K562 (cell line): ENCODE measurements at regions not wholly inside any gene's neighbourhood (a gene's known extent, or its start where the extent isn't known, plus 50 kb on each side); places are given as distances from the start of the nearest gene placed in this dataset.

Experiments
- ATAC-seq: fragments of 200-7000 bp; cut with Tn5 transposase; 3 replicates; pipeline ENCODE4 v1.9.1; 2020; ENCODE audit warnings: moderate library complexity
- BruUV-seq: library from RNA; stranded (reverse); fragments of 400-500 nt; replicated peaks from 2 replicates; lab custom pipeline; 2021; lab: Mats Ljungman, UMichigan
- CTCF ChIA-PET: fragments of 300-600 bp; formaldehyde crosslinking; extraction: SDS; loops from one replicate; lab custom pipeline; 2021; ENCODE audit warnings: low intra/inter-chr PET ratio; lab: Yijun Ruan, JAX
- POLR2A ChIA-PET: fragments of 300-600, 350-650 bp; sonication (Branson Sonifier 250); formaldehyde crosslinking; extraction: SDS; loops from one replicate; lab custom pipeline; 2021; ENCODE audit warnings: antibody characterized with exemption, inconsistent platforms; lab: Yijun Ruan, JAX
- DNase-seq, 4 experiments: peaks; one replicate each; pipeline versions ENCODE4 v3.0.0 to v3.0.0-alpha.2; 2011 to 2018; ENCODE audit warnings: low spot score in 3 of 4, mixed read lengths in 3 of 4; ENCODE audit errors: extremely low read depth in 1 of 4
- FAIRE-seq: peaks from 2 replicates; lab custom pipeline; 2011; peaks lifted over from hg19 to GRCh38; lab: Jason Lieb, UNC
- H2AFZ ChIP-seq: 2 replicates; pipeline ENCODE4 v1.6.0; 2011; ENCODE audit warnings: low read depth, low read length, control low read depth, inconsistent platforms
- H3K27ac ChIP-seq: fragments of 200-600 bp; 3 replicates; pipeline ENCODE4 v1.8.0; 2011; ENCODE audit warnings: low read depth, mild to moderate bottlenecking, control low read depth, inconsistent platforms, low read length, moderate library complexity, mixed read lengths; ENCODE audit errors: extremely low read depth
- H3K27me3 ChIP-seq, 2 experiments: fragments of 300-600 bp in 1 of 2; 2 replicates in 1 of 2; 3 replicates in 1 of 2; pipeline versions ENCODE4 v1.6.0 to v1.8.0; 2011; ENCODE audit warnings: inconsistent platforms in 2 of 2, low read length in 2 of 2, mild to moderate bottlenecking in 1 of 2, mixed read lengths in 1 of 2, moderate library complexity in 1 of 2; ENCODE audit not compliant: control insufficient read depth in 2 of 2, insufficient read depth in 2 of 2
- H3K36me3 ChIP-seq: fragments of 300-600 bp; 3 replicates; pipeline ENCODE4 v1.8.0; 2011; ENCODE audit warnings: mild to moderate bottlenecking, low read length, inconsistent platforms; ENCODE audit not compliant: control insufficient read depth, insufficient read depth
- H3K4me1 ChIP-seq, 2 experiments: fragments of 200-600 bp in 1 of 2; replicated peaks in 1 of 2; 2 replicates in 1 of 2; 3 replicates in 1 of 2; pipeline versions ENCODE4 v1.5.1 to v1.8.0; 2011; ENCODE audit warnings: inconsistent platforms in 2 of 2, low read length in 2 of 2, mild to moderate bottlenecking in 1 of 2, mixed read lengths in 1 of 2, moderate library complexity in 1 of 2; ENCODE audit not compliant: control insufficient read depth in 2 of 2, insufficient read depth in 2 of 2
- H3K4me2 ChIP-seq: 2 replicates; pipeline ENCODE4 v1.6.1; 2011; ENCODE audit warnings: low read length, control low read depth, inconsistent platforms, mixed read lengths; ENCODE audit not compliant: insufficient read depth
- H3K4me3 ChIP-seq: fragments of 200-600 bp; sonication (generic), shearing (Covaris generic); 2 replicates; pipeline ENCODE4 v1.5.1; 2016; ENCODE audit warnings: control low read depth, inconsistent platforms
- H3K79me2 ChIP-seq: fragments of 200-600 bp; 3 replicates; pipeline ENCODE4 v1.8.0; 2011; ENCODE audit warnings: low read length, inconsistent platforms; ENCODE audit not compliant: control insufficient read depth, insufficient read depth
- H3K9ac ChIP-seq, 2 experiments: 2 replicates each; pipeline versions ENCODE4 v1.6.0 to v1.6.1; 2011; ENCODE audit warnings: low read depth in 2 of 2, low read length in 2 of 2, control low read depth in 1 of 2, inconsistent platforms in 1 of 2, mild to moderate bottlenecking in 1 of 2, mixed read lengths in 1 of 2; ENCODE audit not compliant: insufficient read depth in 1 of 2
- H3K9me1 ChIP-seq: one replicate; pipeline ENCODE4 v1.6.0; 2011; ENCODE audit warnings: inconsistent platforms, mild to moderate bottlenecking, low read length, moderate library complexity; ENCODE audit not compliant: control insufficient read depth, insufficient read depth
- H3K9me3 ChIP-seq: replicated peaks from 2 replicates; pipeline ENCODE4 v1.5.1; 2011; ENCODE audit warnings: low read depth, low read length, inconsistent platforms; ENCODE audit not compliant: control insufficient read depth, insufficient read depth
- H4K20me1 ChIP-seq: replicated peaks from 2 replicates; pipeline ENCODE4 v1.6.1; 2011; ENCODE audit warnings: low read length, inconsistent platforms, mixed read lengths; ENCODE audit not compliant: control insufficient read depth, insufficient read depth
- ARID4B ChIP-seq: sonication (generic); formaldehyde crosslinking; IDR thresholded peaks from 2 replicates; pipeline ENCODE4 v1.8.0; 2022; ENCODE audit warnings: mild to moderate bottlenecking, missing genetic modification reagents
- DACH1 ChIP-seq: fragments of 450-650 bp; IDR thresholded peaks from 2 replicates; pipeline ENCODE4 v1.6.1; 2018; ENCODE audit not compliant: partially characterized antibody
- FOXM1 ChIP-seq, 2 experiments: fragments of 450-650 bp in 1 of 2; sonication (generic) in 1 of 2; formaldehyde crosslinking in 1 of 2; IDR thresholded peaks; 2 replicates each; pipeline versions ENCODE4 v1.6.1 to v1.9.0; 2017 to 2022; ENCODE audit warnings: low read depth in 2 of 2, mild to moderate bottlenecking in 2 of 2, missing genetic modification reagents in 1 of 2, moderate library complexity in 1 of 2
- GMEB1 ChIP-seq: fragments of 250-450 bp; sonication (Bioruptor Pico); IDR thresholded peaks from 2 replicates; pipeline ENCODE4 v1.4.0; 2020; ENCODE audit warnings: mild to moderate bottlenecking
- OTX1 ChIP-seq: fragments of 450-650 bp; formaldehyde crosslinking; IDR thresholded peaks from 2 replicates; pipeline ENCODE4 v1.4.0; 2022; ENCODE audit warnings: mild to moderate bottlenecking
- RAD51 ChIP-seq: fragments of 450-650 bp; IDR thresholded peaks from 2 replicates; pipeline ENCODE4 v1.7.1; 2016; ENCODE audit warnings: low read depth, mild to moderate bottlenecking, borderline replicate concordance
- THAP7 ChIP-seq: fragments of 250-450 bp; sonication (Bioruptor Pico); IDR thresholded peaks from 2 replicates; pipeline ENCODE4 v1.5.0; 2021
- USF2 ChIP-seq: sonication (generic); formaldehyde crosslinking; IDR thresholded peaks from 2 replicates; pipeline ENCODE4 v1.5.0; 2020; ENCODE audit warnings: missing genetic modification reagents
- ZNF253 ChIP-seq: fragments of 250-450 bp; sonication (Bioruptor Pico); conservative IDR thresholded peaks from 2 replicates; pipeline ENCODE4 v1.6.1; 2021; ENCODE audit warnings: mild to moderate bottlenecking
- ZZZ3 ChIP-seq: fragments of 450-650 bp; IDR thresholded peaks from 2 replicates; pipeline ENCODE4 v1.6.1; 2016; ENCODE audit warnings: antibody characterized with exemption, mild to moderate bottlenecking, moderate library complexity
- WGBS: fragments of 100-300 bp; shearing (Covaris generic); methylation state at CpG from one replicate; pipeline ENCODE4 v1.1.6; 2016; ENCODE audit warnings: low coverage, mixed read lengths; ENCODE audit not compliant: insufficient coverage; ENCODE audit errors: missing lambda C conversion rate; 5-methylcytosine and 5-hydroxymethylcytosine counted together
- in situ Hi-C: fragments of 300-500 bp; cut with MboI; formaldehyde crosslinking; loops from 4 replicates; pipeline ENCODE4 v1.15.0; 2018; ENCODE audit warnings: inconsistent platforms, mixed read lengths
- intact Hi-C: fragments of 100-400 bp; cut with micrococcal nuclease; formaldehyde crosslinking; loops from 2 replicates; pipeline ENCODE4 v1.14.2; 2022

- WGBS, result 6% methylated on average over 3 of the region's 3 CpGs
- in situ Hi-C loops (no loop called here), intact Hi-C loops (no loop called here)
- ChIA-PET POLR2A (no interaction called here), CTCF (no interaction called here)
- no peak for FAIRE-seq
- Histone ChIP-seq H3K9me3 (0 out of 2 replicates have a peak, but pooled peaks cover 4% of the 10 kb centered on the region), H3K4me1 (peaks cover 0 to 6% of the 10 kb centered on the region in 2 experiments; a peak in 3 of 5 replicates), H2AFZ (no peak overlapping the region), H4K20me1 (no peaks in the 10 kb centered on the region), H3K27ac (no peak overlapping the region), H3K36me3 (no peaks in the 10 kb centered on the region), H3K27me3 (0 out of 5 replicates have a peak, but pooled peaks cover 0 to 4% of the 10 kb centered on the region in 2 experiments), H3K79me2 (no peaks in the 10 kb centered on the region), H3K4me2 (no peak overlapping the region; the same call in 1 of the 2 replicates), H3K9ac (no peak overlapping the region), H3K4me3 (no peak overlapping the region)
- DNase-seq, result no peak
- ATAC-seq, result no peak
- TF ChIP-seq GMEB1 (no peak), DACH1 (no peak), OTX1 (CRISPR knock-in tag) (no peak), FOXM1 (IDR thresholded peaks at IDR 0.05; ENCODE audit: low read depth) (no peak), FOXM1 (CRISPR knock-in tag; IDR thresholded peaks at IDR 0.05; ENCODE audit: low read depth) (no peak), RAD51 (no peak), ZZZ3 (no peak), THAP7 (CRISPR knock-in tag) (no peak), USF2 (CRISPR knock-in tag) (no peak), ARID4B (CRISPR knock-in tag) (no peak), ZNF253 (CRISPR knock-in tag) (no peak)
- TF ChIP-seq, all 486 proteins: peak for 0
- H3K9me1 ChIP-seq, result no peaks in the 10 kb centered on the region
- BruUV-seq, result no TSS peak
These were observed 159.2 kb upstream of the ARID1B start for GRCh38 chr6:156617941-156618340.
